C4-2B (cell line): ENCODE measurements at regions not wholly inside any gene's neighbourhood (a gene's known extent, or its start where the extent isn't known, plus 50 kb on each side); places are given as distances from the start of the nearest gene placed in this dataset.
"Not testable (repeated sequence)": the region's sequence is repeated elsewhere in the genome, so short reads cannot be mapped to it uniquely, and the experiment has no call there.

Experiments
- H3K27ac ChIP-seq: fragments of 450-650 bp; 2 replicates; pipeline ENCODE4 v1.5.1; 2017
- CTCF ChIP-seq: fragments of 450-650 bp; conservative IDR thresholded peaks from 2 replicates; pipeline ENCODE4 v1.5.1; 2017; ENCODE audit warnings: mild to moderate bottlenecking
- ZFX ChIP-seq: fragments of 450-650 bp; IDR thresholded peaks from 2 replicates; pipeline ENCODE4 v1.6.1; 2017

DNA sequence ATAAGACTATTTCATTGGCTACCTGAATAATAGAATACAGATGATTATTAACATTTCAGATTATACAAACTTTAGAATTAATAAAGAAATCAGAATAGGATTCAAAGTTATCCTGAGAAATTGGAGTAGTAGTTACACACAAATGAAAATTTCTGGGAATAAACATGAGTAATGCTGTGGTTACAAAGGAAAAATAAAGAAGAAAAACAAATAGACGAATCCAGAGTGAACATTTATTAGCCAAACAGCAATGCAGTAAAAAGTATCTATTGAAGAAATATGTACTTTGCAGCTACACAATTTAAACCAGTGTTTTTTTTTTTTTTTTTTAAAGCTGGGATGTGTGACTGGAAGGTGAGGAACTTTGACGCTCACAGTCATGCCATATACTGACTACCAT, 1159.2 kb downstream of the TUSC7 start:
- no peak for TF ChIP-seq ZFX
- no peak for TF ChIP-seq CTCF

DNA sequence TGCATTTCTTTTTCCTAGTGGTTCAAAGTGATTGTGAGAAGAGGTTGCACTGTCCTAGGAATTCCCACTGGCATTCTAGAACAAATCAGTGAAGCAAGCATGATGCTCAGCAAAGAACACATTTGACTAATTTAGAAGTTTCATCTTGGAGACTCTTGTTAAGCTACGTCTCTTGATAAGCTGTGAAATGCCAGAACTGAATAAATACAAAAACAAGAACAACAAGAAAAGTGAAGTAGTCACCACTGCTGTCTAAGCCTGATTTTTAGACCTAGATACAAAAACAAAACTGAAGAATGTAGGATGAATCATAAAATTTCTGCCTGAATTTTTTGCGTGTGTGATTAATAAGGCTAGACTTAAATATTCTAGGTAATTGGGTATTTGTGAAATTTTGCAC, 1162.4 kb downstream of the TUSC7 start:
- TF ChIP-seq CTCF (no peak), ZFX (no peak)
- H3K27ac ChIP-seq = no peak overlapping the region

More for the DNA sequence above, 1159.2 kb downstream of the TUSC7 start:
- no peak overlapping the region for H3K27ac ChIP-seq

DNA sequence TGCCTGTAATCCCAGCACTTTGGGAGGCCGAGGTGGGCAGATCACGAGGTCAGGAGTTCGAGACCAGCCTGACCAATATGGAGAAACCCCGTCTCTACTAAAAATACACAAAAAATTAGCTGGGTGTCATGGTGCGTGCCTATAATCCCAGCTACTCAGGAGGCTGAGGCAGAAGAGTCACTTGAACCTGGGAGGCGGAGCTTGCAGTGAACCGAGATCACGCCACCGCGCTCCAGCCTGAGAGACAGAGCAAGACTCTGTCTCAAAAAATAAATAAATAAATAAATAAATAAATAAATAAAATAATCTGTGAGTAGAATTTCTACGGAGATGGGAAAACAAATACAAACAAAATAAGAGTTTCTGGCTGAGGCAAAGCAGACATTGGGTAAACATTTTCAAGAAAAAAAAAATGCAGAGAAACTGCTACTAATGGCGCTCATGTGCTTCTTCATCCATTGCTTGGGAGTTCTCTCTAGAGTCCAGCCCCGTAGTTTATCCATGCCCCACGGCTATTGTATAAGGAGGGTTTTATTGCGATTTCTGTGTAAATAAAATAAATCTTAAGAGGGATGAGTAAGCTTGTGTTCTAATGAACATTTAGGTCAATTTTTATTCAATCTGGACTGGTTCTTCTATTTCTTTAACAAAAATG, 1161.9 kb downstream of the IGSF11 start:
- H3K27ac ChIP-seq = not testable (repeated sequence)

- no peak overlapping the region for H3K27ac ChIP-seq
- TF ChIP-seq CTCF (no peak), ZFX (no peak)
Measured at GRCh38 chr3:117873249-117873600, 1161.4 kb downstream of the IGSF11 start.

GRCh38 chr3:117874028-117874690, 1160.5 kb downstream of the IGSF11 start:
- no peak overlapping the region for H3K27ac ChIP-seq
- no peak for TF ChIP-seq ZFX
- no peak for TF ChIP-seq CTCF

DNA sequence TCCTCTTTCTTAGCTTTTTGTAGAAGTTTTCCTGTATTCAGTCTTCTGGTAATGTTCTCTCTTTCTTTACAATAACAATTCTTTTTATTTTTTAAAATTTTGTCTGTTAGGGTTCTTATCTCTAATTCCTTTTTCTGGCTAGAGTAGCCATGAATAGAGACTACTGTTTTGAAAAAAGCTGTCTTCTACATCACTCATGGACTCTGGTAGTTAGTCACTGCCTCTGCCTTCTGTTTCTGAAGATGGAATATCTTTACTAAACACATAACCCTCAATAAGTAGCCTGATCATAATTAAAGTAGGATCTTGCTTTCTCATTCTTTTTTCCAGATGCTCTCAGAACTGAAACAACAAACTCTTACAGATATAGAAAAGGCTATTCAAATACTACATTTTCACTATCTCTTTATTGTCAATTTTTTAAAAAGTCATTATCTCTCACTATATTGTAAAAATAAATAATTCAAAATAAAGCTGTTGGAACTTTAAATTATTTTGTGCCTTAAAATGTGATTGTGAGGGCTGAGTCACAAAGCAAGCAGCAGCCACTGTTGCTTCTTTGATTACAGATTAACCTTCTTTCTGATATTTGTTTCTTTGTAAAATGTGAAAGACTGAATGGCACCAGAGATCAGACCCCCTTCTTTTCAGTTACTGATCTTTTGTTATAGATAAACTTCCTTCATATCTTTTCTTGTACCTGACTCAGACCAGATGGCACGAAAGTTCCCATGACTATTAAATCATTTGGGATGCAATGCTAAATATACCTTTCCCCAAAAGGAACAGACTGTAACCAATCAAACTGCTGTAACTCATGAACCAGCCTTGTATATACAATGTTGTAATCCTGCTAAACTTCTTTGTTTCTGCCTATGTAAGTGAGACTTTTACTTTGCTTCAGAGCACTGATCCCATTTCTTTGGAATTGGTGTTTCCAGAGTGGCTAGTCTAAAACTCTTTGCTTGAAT, 1159.5 kb downstream of the IGSF11 start:
- TF ChIP-seq CTCF (no peak), ZFX (no peak)
- no peak overlapping the region for H3K27ac ChIP-seq

GRCh38 chr3:117875887-117876286, 1158.8 kb downstream of the IGSF11 start:
- no peak overlapping the region for H3K27ac ChIP-seq
- TF ChIP-seq ZFX = no peak
- TF ChIP-seq CTCF = no peak
